H1 (cell line): ENCODE measurements at regions not wholly inside any gene's neighbourhood (a gene's known extent, or its start where the extent isn't known, plus 50 kb on each side); places are given as distances from the start of the nearest gene placed in this dataset.

Experiments used
- CTCF ChIA-PET: fragments of 300-600 bp; sonication (Branson Sonifier 250); formaldehyde crosslinking; loops from one replicate; lab custom pipeline; 2021; ENCODE audit not compliant: partially characterized antibody; lab: Charles Lee
- POLR2A ChIA-PET: fragments of 300-600 bp; sonication (Branson Sonifier 250); formaldehyde crosslinking; loops from one replicate; lab custom pipeline; 2021; ENCODE audit warnings: inconsistent platforms; ENCODE audit not compliant: partially characterized antibody; lab: Charles Lee
- DNase-seq, 2 experiments: peaks; one replicate each; pipeline versions ENCODE4 v3.0.0 to v3.0.0-alpha.2; 2010 to 2022; ENCODE audit warnings: low spot score in 2 of 2, low read depth in 1 of 2, mixed read lengths in 1 of 2
- FAIRE-seq: peaks from 2 replicates; lab custom pipeline; 2011; peaks lifted over from hg19 to GRCh38; lab: Jason Lieb, UNC
- H2AFZ ChIP-seq: 2 replicates; pipeline ENCODE4 v1.8.1; 2012; ENCODE audit warnings: low read length, inconsistent platforms
- H2AK5ac ChIP-seq: 2 replicates; pipeline ENCODE4 v1.6.1; 2013; ENCODE audit warnings: low read depth, low read length
- H2BK120ac ChIP-seq: replicated peaks from 2 replicates; pipeline ENCODE3; 2013; ENCODE audit warnings: low read depth, low read length, inconsistent platforms
- H2BK12ac ChIP-seq: 2 replicates; pipeline ENCODE4 v1.6.1; 2013; ENCODE audit warnings: low read depth, low read length
- H2BK15ac ChIP-seq: 2 replicates; pipeline ENCODE4 v1.6.1; 2013; ENCODE audit warnings: low read length
- H2BK20ac ChIP-seq: 2 replicates; pipeline ENCODE4 v1.6.1; 2013; ENCODE audit warnings: low read length
- H2BK5ac ChIP-seq: 2 replicates; pipeline ENCODE4 v1.6.1; 2013; ENCODE audit warnings: low read depth, low read length
- H3K14ac ChIP-seq: 2 replicates; pipeline ENCODE4 v1.6.1; 2013; ENCODE audit warnings: inconsistent platforms; ENCODE audit not compliant: insufficient read length
- H3K18ac ChIP-seq: 2 replicates; pipeline ENCODE4 v1.6.1; 2013; ENCODE audit warnings: low read length; ENCODE audit errors: extremely low read depth
- H3K23ac ChIP-seq: 2 replicates; pipeline ENCODE4 v1.6.1; 2013; ENCODE audit warnings: inconsistent platforms; ENCODE audit not compliant: insufficient read length
- H3K23me2 ChIP-seq: 2 replicates; pipeline ENCODE4 v1.6.1; 2013; ENCODE audit warnings: low read depth, low read length
- H3K27ac ChIP-seq: 2 replicates; pipeline ENCODE4 v1.6.1; 2011; ENCODE audit warnings: low read depth, low read length, inconsistent platforms
- H3K27me3 ChIP-seq, 4 experiments: replicated peaks in 1 of 4; 1 replicate in 1 of 4; 2 replicates in 3 of 4; pipeline versions ENCODE4 v1.6.1 to v1.8.1; 2011 to 2013; ENCODE audit warnings: low read length in 3 of 4, mild to moderate bottlenecking in 3 of 4, inconsistent platforms in 2 of 4, mixed read lengths in 2 of 4, moderate library complexity in 1 of 4; ENCODE audit not compliant: control insufficient read depth in 3 of 4, insufficient read depth in 3 of 4; ENCODE audit errors: extremely low read depth in 1 of 4
- H3K36me3 ChIP-seq, 4 experiments: 2 replicates each; pipeline versions ENCODE4 v1.6.1 to v1.8.1; 2011 to 2013; ENCODE audit warnings: mild to moderate bottlenecking in 4 of 4, low read length in 3 of 4, moderate library complexity in 2 of 4, control low read depth in 1 of 4, inconsistent platforms in 1 of 4; ENCODE audit not compliant: insufficient read depth in 4 of 4, control insufficient read depth in 2 of 4
- H3K4ac ChIP-seq: replicated peaks from 2 replicates; pipeline ENCODE3; 2013; ENCODE audit warnings: low read length, low read depth, mixed read lengths, inconsistent platforms; ENCODE audit not compliant: insufficient read length
- H3K4me1 ChIP-seq, 4 experiments: replicated peaks in 1 of 4; 1 replicate in 1 of 4; 2 replicates in 3 of 4; pipeline versions ENCODE4 v1.6.1 to v1.8.1; 2011 to 2013; ENCODE audit warnings: low read length in 3 of 4, inconsistent platforms in 2 of 4, mixed read lengths in 1 of 4; ENCODE audit not compliant: insufficient read depth in 4 of 4, control insufficient read depth in 3 of 4
- H3K4me2 ChIP-seq, 2 experiments: 2 replicates each; pipeline versions ENCODE4 v1.6.1 to v1.8.1; 2011 to 2013; ENCODE audit warnings: low read depth in 2 of 2, low read length in 2 of 2, control low read depth in 1 of 2, inconsistent platforms in 1 of 2, mild to moderate bottlenecking in 1 of 2; ENCODE audit not compliant: insufficient read depth in 1 of 2
- H3K4me3 ChIP-seq, 4 experiments: fragments of 200-600, 300-600 bp in 1 of 4; sonication (generic), shearing (Covaris generic), sonication (Bioruptor Twin) in 1 of 4; 2 replicates each; pipeline versions ENCODE4 v1.5.1 to v1.8.1; 2011 to 2016; ENCODE audit warnings: low read length in 4 of 4, low read depth in 3 of 4, control low read depth in 2 of 4, inconsistent platforms in 2 of 4, mild to moderate bottlenecking in 2 of 4, mixed read lengths in 1 of 4, moderate library complexity in 1 of 4; ENCODE audit not compliant: insufficient read depth in 2 of 4; ENCODE audit errors: extremely low read depth in 1 of 4
- H3K56ac ChIP-seq: replicated peaks from 2 replicates; pipeline ENCODE3; 2013; ENCODE audit warnings: low read depth, mild to moderate bottlenecking, mixed read lengths, low read length, inconsistent platforms; ENCODE audit not compliant: insufficient read length
- H3K79me1 ChIP-seq: 2 replicates; pipeline ENCODE4 v1.6.1; 2013; ENCODE audit warnings: low read depth, low read length, control low read depth
- H3K79me2 ChIP-seq, 2 experiments: 2 replicates each; pipeline versions ENCODE4 v1.6.1 to v1.8.1; 2012 to 2013; ENCODE audit warnings: low read length in 2 of 2, mild to moderate bottlenecking in 2 of 2, inconsistent platforms in 1 of 2; ENCODE audit not compliant: insufficient read depth in 2 of 2, control insufficient read depth in 1 of 2
- H3K9ac ChIP-seq, 4 experiments: replicated peaks in 1 of 4; 1 replicate in 1 of 4; 2 replicates in 3 of 4; pipeline versions ENCODE4 v1.6.1 to v1.8.1; 2011 to 2013; ENCODE audit warnings: low read depth in 3 of 4, low read length in 3 of 4, control low read depth in 2 of 4, mild to moderate bottlenecking in 2 of 4, moderate library complexity in 2 of 4, inconsistent platforms in 1 of 4; ENCODE audit errors: extremely low read depth in 1 of 4
- H3K9me3 ChIP-seq, 2 experiments: 2 replicates each; pipeline versions ENCODE4 v1.6.1 to v1.8.1; 2012 to 2013; ENCODE audit warnings: mild to moderate bottlenecking in 2 of 2, moderate library complexity in 2 of 2, control low read depth in 1 of 2, inconsistent platforms in 1 of 2, low read depth in 1 of 2, low read length in 1 of 2, mixed read lengths in 1 of 2; ENCODE audit not compliant: insufficient read depth in 2 of 2
- H4K20me1 ChIP-seq, 2 experiments: replicated peaks in 1 of 2; 2 replicates each; pipeline versions ENCODE3 to v1.8.1; 2011 to 2013; ENCODE audit warnings: inconsistent platforms in 2 of 2, low read length in 2 of 2, mild to moderate bottlenecking in 1 of 2; ENCODE audit not compliant: insufficient read depth in 2 of 2, control insufficient read depth in 1 of 2
- H4K5ac ChIP-seq: 2 replicates; pipeline ENCODE4 v1.6.1; 2013; ENCODE audit warnings: low read length, low read depth, mixed read lengths, inconsistent platforms; ENCODE audit not compliant: insufficient read length
- H4K8ac ChIP-seq: 2 replicates; pipeline ENCODE4 v1.8.0; 2013; ENCODE audit warnings: mild to moderate bottlenecking, moderate library complexity, low read length, inconsistent platforms; ENCODE audit not compliant: insufficient read depth; ENCODE audit errors: extremely low read depth
- H4K91ac ChIP-seq: replicated peaks from 2 replicates; pipeline ENCODE3; 2013; ENCODE audit warnings: low read length, mixed read lengths, inconsistent platforms; ENCODE audit not compliant: insufficient read length
- CBX8 ChIP-seq: fragments of 300-800, 300-1000 bp; sonication (generic); IDR thresholded peaks from 2 replicates; pipeline ENCODE4 v1.7.1; 2016; ENCODE audit warnings: low read depth, low read length, borderline replicate concordance
- HDAC6 ChIP-seq: IDR thresholded peaks from one replicate; pipeline ENCODE4 v1.7.1; 2012; ENCODE audit warnings: low read depth, mild to moderate bottlenecking, inconsistent platforms, low read length, moderate library complexity
- JUN ChIP-seq: IDR thresholded peaks from 2 replicates; pipeline ENCODE4 v1.6.1; 2011; ENCODE audit warnings: low read depth, mild to moderate bottlenecking, improper control_type of control experiment, low read length
- KDM1A ChIP-seq: fragments of 200-600, 300-600 bp; sonication (generic); IDR thresholded peaks from 2 replicates; pipeline ENCODE4 v1.7.1; 2016; ENCODE audit warnings: mild to moderate bottlenecking, low read length, borderline replicate concordance
- NANOG ChIP-seq: IDR thresholded peaks from 2 replicates; pipeline ENCODE4 v1.6.1; 2011; ENCODE audit warnings: low read length, low read depth, mild to moderate bottlenecking, inconsistent platforms; ENCODE audit not compliant: insufficient read depth, poor library complexity, severe bottlenecking
- RBBP5 ChIP-seq: IDR thresholded peaks from 2 replicates; pipeline ENCODE4 v1.7.1; 2012; ENCODE audit warnings: low read depth, mild to moderate bottlenecking, inconsistent platforms, low read length, moderate library complexity, borderline replicate concordance
- SP2 ChIP-seq: IDR thresholded peaks from 2 replicates; pipeline ENCODE4 v1.6.1; 2012; ENCODE audit warnings: mild to moderate bottlenecking, low read length, inconsistent platforms
- TAF1 ChIP-seq: IDR thresholded peaks from 2 replicates; pipeline ENCODE4 v1.6.1; 2011; ENCODE audit warnings: mild to moderate bottlenecking, low read depth, low read length
- TBP ChIP-seq: IDR thresholded peaks from 2 replicates; pipeline ENCODE4 v1.6.1; 2011; ENCODE audit warnings: low read depth, low read length, improper control_type of control experiment
- WGBS, 2 experiments: shearing (Covaris generic) in 1 of 2; methylation state at CpG; one replicate each; pipeline versions ENCODE4 v1.1.6 to v1.1.7; 2013 to 2015; ENCODE audit warnings: low lambda C conversion rate in 2 of 2, mixed read lengths in 2 of 2, inconsistent platforms in 1 of 2, low coverage in 1 of 2, missing lambda C conversion rate in 1 of 2; ENCODE audit not compliant: insufficient replicate concordance in 2 of 2, insufficient coverage in 1 of 2, insufficient read length in 1 of 2; ENCODE audit errors: extremely low coverage in 1 of 2, missing lambda C conversion rate in 1 of 2; 5-methylcytosine and 5-hydroxymethylcytosine counted together
- TF ChIP-seq, protein P1 (sequence below): IDR thresholded peaks from 2 replicates; pipeline ENCODE4 v1.6.1; 2011; ENCODE audit warnings: low read depth, mild to moderate bottlenecking, low read length; ENCODE audit not compliant: insufficient read depth

DNA sequence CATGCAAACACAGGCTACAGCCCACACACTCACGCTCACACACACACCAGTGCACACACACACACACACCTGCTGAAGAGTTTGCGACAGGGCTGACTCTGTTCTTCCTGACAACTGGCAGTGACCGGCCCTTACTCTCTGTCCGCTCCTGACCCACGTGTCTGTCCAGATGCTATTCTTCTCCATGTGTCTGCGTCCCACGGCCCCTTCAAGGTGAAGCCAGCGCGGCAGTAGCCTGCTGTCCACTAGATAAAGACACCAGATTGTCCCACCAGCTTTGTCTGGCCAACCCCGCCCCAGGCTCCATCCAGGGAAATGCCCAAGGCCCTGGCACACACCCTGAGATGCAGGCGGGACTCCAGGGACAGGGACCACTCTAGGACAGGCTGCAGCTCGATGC lies 713.9 kb downstream of the BRD1 start:
- no peak overlapping the region; the same call in 1 of the 2 replicates for H2BK15ac ChIP-seq
- H3K9me3 ChIP-seq, result no peaks in the 10 kb centered on the region
- H3K9ac ChIP-seq, result no peak overlapping the region
- no peak overlapping the region for H3K18ac ChIP-seq
- H3K27ac ChIP-seq, result no peak overlapping the region
- no peaks in the 10 kb centered on the region for H3K23me2 ChIP-seq
- H2BK20ac ChIP-seq, result no peak overlapping the region
- H2BK5ac ChIP-seq, result no peak overlapping the region
- FAIRE-seq (no peak), DNase-seq (no peak)
- H2BK12ac ChIP-seq, result no peak overlapping the region
- no peak overlapping the region for H2AK5ac ChIP-seq
- no peaks in the 10 kb centered on the region; a peak in 1 of 7 replicates for H3K4me1 ChIP-seq
- no peak overlapping the region for H3K56ac ChIP-seq
- H4K8ac ChIP-seq, result no peak overlapping the region
- H4K20me1 ChIP-seq, result peaks cover 0 to 3% of the 10 kb centered on the region in 2 experiments
- no peak overlapping the region for H4K91ac ChIP-seq
- TF ChIP-seq TBP (no peak), NANOG (no peak), TAF1 (no peak), CBX8 (no peak), SP2 (no peak), HDAC6 (no peak), JUN (no peak), RBBP5 (no peak), KDM1A (no peak)
- TF ChIP-seq, protein P1, sequence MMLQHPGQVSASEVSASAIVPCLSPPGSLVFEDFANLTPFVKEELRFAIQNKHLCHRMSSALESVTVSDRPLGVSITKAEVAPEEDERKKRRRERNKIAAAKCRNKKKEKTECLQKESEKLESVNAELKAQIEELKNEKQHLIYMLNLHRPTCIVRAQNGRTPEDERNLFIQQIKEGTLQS, result no peak
- H3K14ac ChIP-seq, result no peak overlapping the region
- 92% methylated on average over 12 of the region's 12 CpGs; no CpG with 5 or more reads in 1 of the 2 experiments for WGBS, 2 experiments
- H3K4me2 ChIP-seq, result no peak overlapping the region
- no peak overlapping the region for H3K4me3 ChIP-seq
- H3K4ac ChIP-seq, result peak overlapping the region; percentile 14
- ChIA-PET POLR2A (no interaction called here), CTCF (no interaction called here)
- H3K27me3 ChIP-seq, result no peaks in the 10 kb centered on the region
- no peaks in the 10 kb centered on the region for H3K79me1 ChIP-seq
- H3K36me3 ChIP-seq, result no peaks in the 10 kb centered on the region
- no peaks in the 10 kb centered on the region for H3K79me2 ChIP-seq
- no peak overlapping the region for H2AFZ ChIP-seq
- H3K23ac ChIP-seq, result no peak overlapping the region
- no peak overlapping the region for H2BK120ac ChIP-seq
- no peak overlapping the region for H4K5ac ChIP-seq
